ENCODE measurements at regions not wholly inside any gene's neighbourhood (a gene's known extent, or its start where the extent isn't known, plus 50 kb on each side); places are given as distances from the start of the nearest gene placed in this dataset.

- no peak for TF ChIP-seq CTCF (IDR thresholded peaks at IDR 0.05)
- no peak for TF ChIP-seq POLR2A (IDR thresholded peaks at IDR 0.05)
Observed at GRCh38 chr16:74202009-74202408, 94.6 kb upstream of the PSMD7 start.
